Caco-2 (cell line): ENCODE measurements at regions not wholly inside any gene's neighbourhood (a gene's known extent, or its start where the extent isn't known, plus 50 kb on each side); places are given as distances from the start of the nearest gene placed in this dataset.

ENCODE experiments used
- BruUV-seq: library from RNA; stranded (reverse); fragments of 400-500 nt; replicated peaks from 2 replicates; lab custom pipeline; 2021; lab: Mats Ljungman, UMichigan
- CTCF ChIA-PET: fragments of 300-600 bp; sonication (Branson Sonifier 250); formaldehyde crosslinking; loops from one replicate; lab custom pipeline; 2022; ENCODE audit warnings: antibody characterized with exemption; lab: Charles Lee
- POLR2A ChIA-PET: fragments of 300-600 bp; sonication (Branson Sonifier 250); formaldehyde crosslinking; loops from one replicate; lab custom pipeline; 2022; ENCODE audit warnings: antibody characterized with exemption; lab: Charles Lee
- DNase-seq, 2 experiments: peaks; one replicate each; pipeline versions ENCODE4 v3.0.0 to v3.0.0-alpha.2; 2020 to 2022
- H3K27me3 ChIP-seq: replicated peaks from 2 replicates; pipeline ENCODE4 v1.6.0; 2011; ENCODE audit warnings: low read length; ENCODE audit not compliant: control insufficient read depth, insufficient read depth
- H3K36me3 ChIP-seq: 2 replicates; pipeline ENCODE4 v1.5.1; 2011; ENCODE audit warnings: low read length; ENCODE audit not compliant: control insufficient read depth, insufficient read depth
- H3K4me1 ChIP-seq: fragments of 250-450 bp; sonication (Bioruptor Pico); 2 replicates; pipeline ENCODE4 v1.5.1; 2020; ENCODE audit warnings: mild to moderate bottlenecking
- H3K4me3 ChIP-seq: 2 replicates; pipeline ENCODE4 v1.5.1; 2011; ENCODE audit warnings: low read depth, mild to moderate bottlenecking, control low read depth, low read length
- H3K9me3 ChIP-seq: fragments of 250-450 bp; sonication (Bioruptor Pico); 2 replicates; pipeline ENCODE4 v1.5.1; 2020; ENCODE audit warnings: mild to moderate bottlenecking, moderate library complexity
- H3K27ac Mint-ChIP-seq: one replicate; pipeline ENCODE4 v1.8.0; 2022; ENCODE audit warnings: mixed read lengths; ENCODE audit not compliant: unreplicated experiment
- H3K27me3 Mint-ChIP-seq: one replicate; pipeline ENCODE4 v1.8.0; 2022; ENCODE audit warnings: mixed read lengths; ENCODE audit not compliant: insufficient read depth, unreplicated experiment
- H3K36me3 Mint-ChIP-seq: one replicate; pipeline ENCODE4 v1.8.0; 2022; ENCODE audit warnings: mild to moderate bottlenecking, mixed read lengths; ENCODE audit not compliant: insufficient read depth, unreplicated experiment
- H3K4me1 Mint-ChIP-seq: one replicate; pipeline ENCODE4 v1.8.0; 2022; ENCODE audit warnings: low read depth, mixed read lengths; ENCODE audit not compliant: unreplicated experiment
- H3K4me3 Mint-ChIP-seq: one replicate; pipeline ENCODE4 v1.8.0; 2022; ENCODE audit warnings: mild to moderate bottlenecking, moderate library complexity, mixed read lengths; ENCODE audit not compliant: unreplicated experiment
- H3K9me3 Mint-ChIP-seq: one replicate; pipeline ENCODE4 v1.8.0; 2022; ENCODE audit warnings: mixed read lengths; ENCODE audit not compliant: unreplicated experiment
- CTCF ChIP-seq, 2 experiments: fragments of 200-600 bp in 1 of 2; IDR thresholded peaks; 1 replicate in 1 of 2; 2 replicates in 1 of 2; pipeline versions ENCODE4 v1.5.1 to v1.8.0; 2011 to 2022; ENCODE audit warnings: antibody characterized with exemption in 1 of 2, control low read depth in 1 of 2, inconsistent platforms in 1 of 2, low read depth in 1 of 2, low read length in 1 of 2, mild to moderate bottlenecking in 1 of 2, moderate library complexity in 1 of 2; ENCODE audit not compliant: insufficient read depth in 1 of 2, severe bottlenecking in 1 of 2, unreplicated experiment in 1 of 2
- intact Hi-C: fragments of 100-400 bp; cut with micrococcal nuclease; formaldehyde crosslinking; loops from one replicate; pipeline ENCODE4 v1.10.0; 2022; ENCODE audit not compliant: unreplicated experiment

GRCh38 chr13:90232291-90232690 lies 1115.2 kb upstream of the MIR17HG start:
- TF ChIP-seq CTCF (IDR thresholded peaks at IDR 0.05; ENCODE audit: insufficient read depth in 1 of 2, low read depth in 1 of 2, low read length in 1 of 2, severe bottlenecking in 1 of 2, unreplicated experiment in 1 of 2), result no peak
- H3K27me3 Mint-ChIP-seq, result no peaks in the 10 kb centered on the region
- Histone ChIP-seq H3K9me3 (no peaks in the 10 kb centered on the region), H3K4me3 (no peak overlapping the region), H3K27me3 (no peaks in the 10 kb centered on the region), H3K36me3 (no peaks in the 10 kb centered on the region), H3K4me1 (no peaks in the 10 kb centered on the region)
- H3K4me1 Mint-ChIP-seq, result no peaks in the 10 kb centered on the region
- intact Hi-C loops, result no loop called here
- DNase-seq, result no peak
- peaks cover 13% of the 10 kb centered on the region for H3K9me3 Mint-ChIP-seq
- no peak overlapping the region for H3K27ac Mint-ChIP-seq
- no peaks in the 10 kb centered on the region for H3K36me3 Mint-ChIP-seq
- BruUV-seq, result no TSS peak
- ChIA-PET POLR2A (no interaction called here), CTCF (no interaction called here)
- H3K4me3 Mint-ChIP-seq, result no peak overlapping the region

GRCh38 chr13:90233933-90234672 lies 1113.4 kb upstream of the MIR17HG start:
- BruUV-seq, result no TSS peak
- Mint-ChIP-seq H3K4me1 (no peaks in the 10 kb centered on the region), H3K4me3 (no peak overlapping the region), H3K27me3 (no peaks in the 10 kb centered on the region), H3K36me3 (no peaks in the 10 kb centered on the region), H3K27ac (no peak overlapping the region), H3K9me3 (peaks cover 13% of the 10 kb centered on the region)
- POLR2A ChIA-PET, result no interaction called here
- intact Hi-C loops, result loop anchor here (1.0 kb wide), 1 partner anchor 633 kb away; no protein-coding TSS in a partner anchor
- CTCF ChIA-PET, result interaction anchor here (0.6 kb wide), 1 partner anchor 461 kb away, joined by 3 read pairs; no protein-coding TSS in a partner anchor
- no peak overlapping the region for H3K4me3 ChIP-seq
- TF ChIP-seq CTCF (IDR thresholded peaks at IDR 0.05; ENCODE audit: insufficient read depth in 1 of 2, low read depth in 1 of 2, low read length in 1 of 2, severe bottlenecking in 1 of 2, unreplicated experiment in 1 of 2), result peak; percentile 16 to 28
- no peaks in the 10 kb centered on the region for H3K27me3 ChIP-seq
- no peak for DNase-seq
- no peaks in the 10 kb centered on the region for H3K36me3 ChIP-seq
- H3K9me3 ChIP-seq, result no peaks in the 10 kb centered on the region
- H3K4me1 ChIP-seq, result no peaks in the 10 kb centered on the region

GRCh38 chr13:90237852-90238251 lies 1109.6 kb upstream of the MIR17HG start:
- Mint-ChIP-seq H3K36me3 (no peaks in the 10 kb centered on the region), H3K27ac (no peak overlapping the region), H3K9me3 (no peaks in the 10 kb centered on the region), H3K4me3 (no peak overlapping the region), H3K4me1 (no peaks in the 10 kb centered on the region), H3K27me3 (peaks cover 4% of the 10 kb centered on the region)
- H3K4me3 ChIP-seq, result no peak overlapping the region
- intact Hi-C loops, result no loop called here
- H3K36me3 ChIP-seq, result no peaks in the 10 kb centered on the region
- no peak for DNase-seq
- H3K4me1 ChIP-seq, result no peaks in the 10 kb centered on the region
- no TSS peak for BruUV-seq
- POLR2A ChIA-PET, result no interaction called here
- H3K27me3 ChIP-seq, result no peaks in the 10 kb centered on the region
- no peaks in the 10 kb centered on the region for H3K9me3 ChIP-seq
- TF ChIP-seq CTCF (IDR thresholded peaks at IDR 0.05; ENCODE audit: insufficient read depth in 1 of 2, low read depth in 1 of 2, low read length in 1 of 2, severe bottlenecking in 1 of 2, unreplicated experiment in 1 of 2), result no peak
- CTCF ChIA-PET, result no interaction called here
